Testis (tissue), 2 donors: ENCODE measurements at regions not wholly inside any gene's neighbourhood (a gene's known extent, or its start where the extent isn't known, plus 50 kb on each side); places are given as distances from the start of the nearest gene placed in this dataset.

Experiments used
- DNase-seq: peaks from one replicate; pipeline ENCODE4 v3.0.0-alpha.2; 2019
- H3K27ac ChIP-seq, 2 donors: fragments of 200-600 bp; sonication (generic); one replicate each; pipeline ENCODE4 v1.5.1; 2019
- H3K27me3 ChIP-seq: fragments of 200-600 bp; sonication (generic); one replicate; pipeline ENCODE4 v1.5.1; 2019
- H3K36me3 ChIP-seq: fragments of 200-600 bp; sonication (generic); one replicate; pipeline ENCODE4 v1.5.1; 2017; ENCODE audit warnings: low read depth; ENCODE audit errors: missing control alignments
- H3K4me1 ChIP-seq: fragments of 200-600 bp; sonication (generic); one replicate; pipeline ENCODE4 v1.5.1; 2019
- H3K4me3 ChIP-seq, 2 donors: fragments of 200-600 bp; sonication (generic); one replicate each; pipeline ENCODE4 v1.5.1; 2017 to 2019
- H3K9me3 ChIP-seq: fragments of 200-600 bp; sonication (generic); one replicate; pipeline ENCODE4 v1.5.1; 2017
- CTCF ChIP-seq, 3 experiments: fragments of 450-650 bp in 2 of 3; fragments of 200-600 bp in 1 of 3; sonication (generic) in 1 of 3; IDR thresholded peaks; one replicate each; pipeline ENCODE4 v1.5.1; 2016 to 2019; ENCODE audit warnings: antibody characterized with exemption in 3 of 3, mild to moderate bottlenecking in 2 of 3, moderate library complexity in 1 of 3
- POLR2A ChIP-seq: fragments of 450-650 bp; IDR thresholded peaks from one replicate; pipeline ENCODE4 v1.6.1; 2017; ENCODE audit warnings: antibody characterized with exemption, mild to moderate bottlenecking, moderate library complexity
- WGBS, 2 donors: methylation state at CpG; one replicate each; pipeline ENCODE4 v1.1.5; 2018; 5-methylcytosine and 5-hydroxymethylcytosine counted together
- intact Hi-C: fragments of 100-400 bp; cut with DNase I; formaldehyde crosslinking; loops from one replicate; pipeline ENCODE4 v1.15.1; 2023; ENCODE audit warnings: low total_unique reads

- Histone ChIP-seq H3K27me3 (no peaks in the 10 kb centered on the region), H3K27ac (peak overlapping the region in 1 of 2 donors; percentile 20), H3K36me3 (no peaks in the 10 kb centered on the region), H3K4me3 (no peak overlapping the region), H3K9me3 (no peaks in the 10 kb centered on the region), H3K4me1 (peaks cover 30% of the 10 kb centered on the region)
- intact Hi-C loops, result no loop called here
- DNase-seq, result peak; percentile 43
- TF ChIP-seq POLR2A, result no peak
- TF ChIP-seq CTCF (IDR thresholded peaks at IDR 0.05), result no peak
- 77 to 78% methylated on average over 13 of the region's 13 CpGs for WGBS, 2 donors
These were observed 128.2 kb upstream of the PTPN1 start for GRCh38 chr20:50381771-50382593.

- Histone ChIP-seq H3K4me1 (peaks cover 9% of the 10 kb centered on the region), H3K9me3 (no peaks in the 10 kb centered on the region), H3K27me3 (no peaks in the 10 kb centered on the region), H3K4me3 (no peak overlapping the region), H3K27ac (no peak overlapping the region), H3K36me3 (no peaks in the 10 kb centered on the region)
- TF ChIP-seq POLR2A, result no peak
- TF ChIP-seq CTCF (IDR thresholded peaks at IDR 0.05), result no peak
- intact Hi-C loops, result no loop called here
- WGBS, 2 donors, result 84 to 86% methylated on average over 22 of the region's 22 CpGs
- DNase-seq, result no peak
These were observed 124.2 kb upstream of the PTPN1 start for GRCh38 chr20:50385733-50386640.

DNA sequence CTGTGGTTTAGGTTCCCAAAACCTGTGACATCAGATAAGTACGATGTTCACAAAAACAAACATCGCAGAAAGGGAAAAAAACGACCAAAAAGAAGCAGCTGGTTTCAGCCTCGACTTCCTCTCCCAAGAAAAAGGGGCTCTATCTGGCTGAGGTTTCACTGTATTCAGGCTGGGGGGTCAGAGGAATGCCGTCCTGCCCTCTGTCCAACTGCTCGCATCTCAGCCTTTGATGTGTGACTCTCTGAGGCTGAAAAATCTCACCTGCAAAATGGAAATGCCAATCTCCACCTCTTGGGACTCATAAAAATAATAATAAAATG lies 123.6 kb upstream of the PTPN1 start:
- TF ChIP-seq POLR2A, result no peak
- TF ChIP-seq CTCF (IDR thresholded peaks at IDR 0.05), result no peak
- DNase-seq, result no peak
- Histone ChIP-seq H3K9me3 (no peaks in the 10 kb centered on the region), H3K4me3 (no peak overlapping the region), H3K27me3 (no peaks in the 10 kb centered on the region), H3K4me1 (peaks cover 6% of the 10 kb centered on the region), H3K36me3 (no peaks in the 10 kb centered on the region), H3K27ac (no peak overlapping the region)
- intact Hi-C loops, result no loop called here
- 80 to 87% methylated on average over 6 of the region's 6 CpGs for WGBS, 2 donors

DNA sequence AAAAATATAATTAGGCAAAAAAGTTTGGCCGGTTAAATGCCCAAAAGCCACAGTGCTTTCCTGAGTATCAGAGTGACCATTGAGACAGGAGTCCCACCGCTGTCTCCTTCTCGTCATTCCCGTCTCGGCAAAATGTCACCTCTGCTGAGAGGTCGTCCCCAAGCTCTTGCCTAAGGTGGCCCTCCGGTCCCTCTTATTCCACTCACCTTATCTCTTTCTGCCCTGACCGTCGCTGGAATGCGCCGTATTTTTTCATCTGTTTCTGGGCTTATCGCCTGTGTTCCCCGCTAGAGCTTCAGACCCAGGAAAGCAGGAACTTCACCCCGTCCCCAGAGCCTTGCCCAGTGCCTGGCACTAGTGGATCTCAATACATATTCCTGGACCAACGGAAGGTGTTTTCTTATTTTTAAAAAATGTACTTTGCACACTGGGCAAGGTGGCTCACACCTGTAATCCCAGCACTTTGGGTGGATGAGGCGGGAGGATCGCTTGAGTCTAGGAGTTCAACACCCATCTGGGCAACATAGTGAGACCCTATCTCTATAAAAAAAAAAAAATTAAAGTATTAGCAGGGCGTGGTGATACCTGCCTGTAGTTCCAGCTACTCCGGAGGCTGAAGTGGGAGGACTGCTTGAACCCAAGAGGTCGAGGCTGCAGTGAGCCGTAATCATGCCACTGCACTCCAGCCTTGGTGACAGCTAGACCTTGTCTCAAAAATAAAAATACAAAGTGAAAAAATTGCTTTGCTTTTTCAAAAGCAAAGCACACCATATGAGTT lies 122.8 kb upstream of the PTPN1 start:
- no peaks in the 10 kb centered on the region for H3K9me3 ChIP-seq
- no peak overlapping the region for H3K4me3 ChIP-seq
- peaks cover 6% of the 10 kb centered on the region for H3K4me1 ChIP-seq
- H3K27me3 ChIP-seq, result no peaks in the 10 kb centered on the region
- 80 to 90% methylated on average over 21 of the region's 21 CpGs for WGBS, 2 donors
- H3K36me3 ChIP-seq, result no peaks in the 10 kb centered on the region
- TF ChIP-seq CTCF (IDR thresholded peaks at IDR 0.05) (no peak), POLR2A (no peak)
- DNase-seq, result no peak
- H3K27ac ChIP-seq, result no peak overlapping the region
- intact Hi-C loops, result no loop called here
